KMS-11 (cell line): ENCODE measurements at regions not wholly inside any gene's neighbourhood (a gene's known extent, or its start where the extent isn't known, plus 50 kb on each side); places are given as distances from the start of the nearest gene placed in this dataset.

Experiments used
- H2AFZ ChIP-seq: fragments of 200-600 bp; sonication (generic); 2 replicates; pipeline ENCODE4 v1.6.1; 2016; ENCODE audit warnings: antibody characterized with exemption, mixed run types, low read depth
- H3K27ac ChIP-seq: fragments of 200-600 bp; sonication (generic); 2 replicates; pipeline ENCODE4 v1.6.1; 2016; ENCODE audit warnings: mild to moderate bottlenecking, mixed run types
- H3K27me3 ChIP-seq: fragments of 200-600 bp; sonication (generic); 2 replicates; pipeline ENCODE4 v1.6.1; 2017; ENCODE audit warnings: mild to moderate bottlenecking, low read depth, mixed run types, moderate library complexity; ENCODE audit not compliant: insufficient read depth
- H3K36me3 ChIP-seq: fragments of 200-600 bp; sonication (generic); 2 replicates; pipeline ENCODE4 v1.6.1; 2017; ENCODE audit warnings: mild to moderate bottlenecking, mixed run types; ENCODE audit not compliant: insufficient read depth
- H3K4me1 ChIP-seq: fragments of 200-600 bp; sonication (generic); 2 replicates; pipeline ENCODE4 v1.6.1; 2016; ENCODE audit warnings: mild to moderate bottlenecking, low read depth, mixed run types; ENCODE audit not compliant: poor library complexity, severe bottlenecking
- H3K4me2 ChIP-seq: fragments of 200-600 bp; sonication (generic); 2 replicates; pipeline ENCODE4 v1.7.0; 2016; ENCODE audit warnings: mild to moderate bottlenecking, mixed run types
- H3K4me3 ChIP-seq: fragments of 200-600 bp; sonication (generic); IDR thresholded peaks from 2 replicates; pipeline ENCODE4 v1.6.1; 2017; ENCODE audit warnings: low read depth, low read length, mixed read lengths; ENCODE audit not compliant: insufficient read depth
- H3K79me2 ChIP-seq: fragments of 200-600 bp; sonication (generic); 2 replicates; pipeline ENCODE4 v1.6.1; 2016; ENCODE audit warnings: low read depth, mixed run types; ENCODE audit not compliant: insufficient read depth
- H3K9ac ChIP-seq: fragments of 200-600 bp; sonication (generic); 2 replicates; pipeline ENCODE4 v1.6.1; 2016; ENCODE audit warnings: mild to moderate bottlenecking, mixed run types
- H4K20me1 ChIP-seq: fragments of 200-600 bp; sonication (generic); 2 replicates; pipeline ENCODE4 v1.6.1; 2016; ENCODE audit warnings: mild to moderate bottlenecking, mixed run types; ENCODE audit not compliant: insufficient read depth
- TF ChIP-seq, protein P1 (sequence below): fragments of 200-600 bp; sonication (generic); conservative IDR thresholded peaks from 2 replicates; pipeline ENCODE4 v1.6.1; 2017; ENCODE audit warnings: low read depth, mild to moderate bottlenecking, antibody characterized with exemption, low read length, moderate library complexity, mixed read lengths

DNA sequence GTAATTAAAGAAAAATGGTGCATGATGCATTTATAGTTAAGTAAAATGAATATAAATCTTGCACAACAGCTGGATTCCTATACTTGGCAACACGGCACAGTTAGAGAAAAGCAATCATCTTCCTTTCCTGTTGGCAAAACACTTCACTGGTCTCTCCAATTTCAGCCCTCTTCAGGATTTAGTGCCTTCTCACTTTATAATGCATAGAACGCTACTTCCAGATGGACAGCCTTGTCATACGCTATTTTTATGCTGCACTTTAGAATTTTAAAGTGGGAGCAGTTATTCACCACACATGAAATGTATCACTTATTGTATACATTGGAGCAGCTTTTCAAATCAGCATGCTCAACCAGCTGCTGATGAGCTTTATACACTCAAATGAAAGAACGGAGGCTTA, 194.4 kb upstream of the GBE1 start:
- no peaks in the 10 kb centered on the region for H3K79me2 ChIP-seq
- H3K27ac ChIP-seq = no peak overlapping the region
- H4K20me1 ChIP-seq = no peaks in the 10 kb centered on the region
- no peak overlapping the region for H2AFZ ChIP-seq
- H3K27me3 ChIP-seq = no peaks in the 10 kb centered on the region
- no peaks in the 10 kb centered on the region for H3K36me3 ChIP-seq
- H3K4me3 ChIP-seq = no peak overlapping the region
- TF ChIP-seq, protein P1, sequence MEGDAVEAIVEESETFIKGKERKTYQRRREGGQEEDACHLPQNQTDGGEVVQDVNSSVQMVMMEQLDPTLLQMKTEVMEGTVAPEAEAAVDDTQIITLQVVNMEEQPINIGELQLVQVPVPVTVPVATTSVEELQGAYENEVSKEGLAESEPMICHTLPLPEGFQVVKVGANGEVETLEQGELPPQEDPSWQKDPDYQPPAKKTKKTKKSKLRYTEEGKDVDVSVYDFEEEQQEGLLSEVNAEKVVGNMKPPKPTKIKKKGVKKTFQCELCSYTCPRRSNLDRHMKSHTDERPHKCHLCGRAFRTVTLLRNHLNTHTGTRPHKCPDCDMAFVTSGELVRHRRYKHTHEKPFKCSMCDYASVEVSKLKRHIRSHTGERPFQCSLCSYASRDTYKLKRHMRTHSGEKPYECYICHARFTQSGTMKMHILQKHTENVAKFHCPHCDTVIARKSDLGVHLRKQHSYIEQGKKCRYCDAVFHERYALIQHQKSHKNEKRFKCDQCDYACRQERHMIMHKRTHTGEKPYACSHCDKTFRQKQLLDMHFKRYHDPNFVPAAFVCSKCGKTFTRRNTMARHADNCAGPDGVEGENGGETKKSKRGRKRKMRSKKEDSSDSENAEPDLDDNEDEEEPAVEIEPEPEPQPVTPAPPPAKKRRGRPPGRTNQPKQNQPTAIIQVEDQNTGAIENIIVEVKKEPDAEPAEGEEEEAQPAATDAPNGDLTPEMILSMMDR = no peak
- no peak overlapping the region for H3K4me2 ChIP-seq
- no peaks in the 10 kb centered on the region for H3K4me1 ChIP-seq
- H3K9ac ChIP-seq = no peak overlapping the region

DNA sequence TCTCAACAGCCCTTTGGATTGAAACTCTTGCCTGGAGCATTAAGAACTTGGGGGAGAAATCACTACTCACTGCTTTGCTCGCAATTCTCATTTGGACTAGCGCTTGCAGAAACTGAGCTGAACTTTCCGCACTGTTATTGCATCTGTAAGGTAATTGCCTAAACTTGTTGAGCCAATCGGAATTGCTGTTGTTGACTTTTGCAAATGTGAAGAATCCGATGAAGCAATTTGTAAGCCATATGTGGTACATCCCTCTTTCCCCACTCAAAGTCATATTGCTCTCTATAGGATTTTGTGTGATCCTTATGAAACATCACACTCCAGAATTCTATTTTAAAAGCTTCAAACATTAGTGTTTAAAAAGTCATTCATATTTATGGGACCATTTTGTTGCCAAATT, 191.7 kb upstream of the GBE1 start:
- no peak overlapping the region for H3K27ac ChIP-seq
- no peaks in the 10 kb centered on the region for H3K36me3 ChIP-seq
- no peaks in the 10 kb centered on the region for H3K27me3 ChIP-seq
- H2AFZ ChIP-seq = no peak overlapping the region
- H3K79me2 ChIP-seq = no peaks in the 10 kb centered on the region
- H3K4me3 ChIP-seq = no peak overlapping the region
- no peak overlapping the region for H3K9ac ChIP-seq
- TF ChIP-seq, protein P1 = no peak
- no peak overlapping the region for H3K4me2 ChIP-seq
- H4K20me1 ChIP-seq = no peaks in the 10 kb centered on the region
- H3K4me1 ChIP-seq = no peaks in the 10 kb centered on the region

DNA sequence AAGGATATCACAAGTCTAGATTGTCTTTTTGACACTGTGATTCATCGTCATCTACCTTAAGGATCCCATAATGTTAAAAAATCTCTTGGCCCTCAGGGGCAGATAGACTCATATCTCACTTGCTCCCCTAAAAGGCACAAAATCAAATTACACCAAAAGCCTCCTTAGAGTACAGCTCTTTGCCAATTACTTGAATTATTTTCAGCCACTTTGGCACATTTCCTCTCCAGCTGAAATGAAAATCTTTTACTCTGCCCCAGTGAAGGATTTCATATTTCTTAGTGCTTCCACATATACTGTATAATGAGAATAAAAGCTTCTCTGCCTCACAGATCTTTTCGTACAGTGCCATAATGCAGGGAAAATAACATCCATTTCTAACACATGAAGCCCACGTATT, 190.7 kb upstream of the GBE1 start:
- no peaks in the 10 kb centered on the region for H3K27me3 ChIP-seq
- H4K20me1 ChIP-seq = no peaks in the 10 kb centered on the region
- no peaks in the 10 kb centered on the region for H3K79me2 ChIP-seq
- no peak overlapping the region for H3K4me2 ChIP-seq
- H3K27ac ChIP-seq = no peak overlapping the region
- H3K4me3 ChIP-seq = no peak overlapping the region
- no peaks in the 10 kb centered on the region for H3K36me3 ChIP-seq
- no peak overlapping the region for H2AFZ ChIP-seq
- H3K9ac ChIP-seq = no peak overlapping the region
- no peaks in the 10 kb centered on the region for H3K4me1 ChIP-seq
- TF ChIP-seq, protein P1 = no peak

DNA sequence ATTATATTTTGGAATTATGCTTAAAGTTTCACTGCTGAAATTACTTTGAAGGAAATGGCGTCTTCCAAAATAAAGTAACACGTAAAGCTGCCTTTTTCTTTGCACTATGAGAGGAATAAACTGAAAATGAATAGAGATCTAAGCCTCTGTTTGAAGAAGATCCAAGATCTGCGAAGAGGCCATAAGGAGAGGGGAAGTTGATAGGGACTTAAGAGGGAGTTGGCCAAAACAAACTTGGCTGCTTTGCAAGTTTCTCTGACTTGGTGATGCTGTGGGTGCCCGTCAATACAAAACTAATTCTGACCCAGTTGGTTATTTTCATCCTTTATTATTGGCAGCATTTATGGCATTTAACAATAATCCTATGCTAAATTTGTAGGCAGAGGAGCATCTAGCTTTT, 190.2 kb upstream of the GBE1 start:
- Histone ChIP-seq H3K9ac (no peak overlapping the region), H3K27ac (no peak overlapping the region), H3K36me3 (no peaks in the 10 kb centered on the region), H3K79me2 (no peaks in the 10 kb centered on the region), H3K27me3 (no peaks in the 10 kb centered on the region), H2AFZ (no peak overlapping the region), H3K4me2 (no peak overlapping the region), H3K4me1 (no peaks in the 10 kb centered on the region), H4K20me1 (no peaks in the 10 kb centered on the region), H3K4me3 (no peak overlapping the region)
- TF ChIP-seq, protein P1 = no peak

DNA sequence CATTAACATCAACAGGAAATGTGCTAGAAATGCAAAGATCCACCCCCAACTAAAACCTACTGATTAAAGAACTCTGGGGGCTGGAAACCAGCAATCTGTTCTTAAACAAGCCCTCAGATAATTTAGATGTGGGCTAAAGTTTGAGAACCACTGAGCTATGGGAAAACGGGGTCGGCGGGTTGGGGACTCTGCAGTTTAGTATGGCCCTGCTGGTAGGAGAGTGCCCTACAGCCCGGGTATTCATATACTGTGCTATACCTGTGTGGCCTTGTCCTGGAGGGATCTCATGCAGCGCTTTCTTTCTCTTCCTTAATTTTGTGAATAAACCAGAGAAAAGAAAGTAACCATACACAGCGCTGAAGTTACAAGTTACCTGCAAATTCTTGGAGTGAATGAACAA, 189.7 kb upstream of the GBE1 start:
- no peaks in the 10 kb centered on the region for H3K79me2 ChIP-seq
- no peaks in the 10 kb centered on the region for H4K20me1 ChIP-seq
- no peaks in the 10 kb centered on the region for H3K27me3 ChIP-seq
- TF ChIP-seq, protein P1 = no peak
- no peak overlapping the region for H3K4me2 ChIP-seq
- no peak overlapping the region for H3K4me3 ChIP-seq
- no peaks in the 10 kb centered on the region for H3K4me1 ChIP-seq
- H3K9ac ChIP-seq = no peak overlapping the region
- H3K36me3 ChIP-seq = no peaks in the 10 kb centered on the region
- no peak overlapping the region for H3K27ac ChIP-seq
- no peak overlapping the region for H2AFZ ChIP-seq
